B cell (primary cell): ENCODE measurements at regions not wholly inside any gene's neighbourhood (a gene's known extent, or its start where the extent isn't known, plus 50 kb on each side); places are given as distances from the start of the nearest gene placed in this dataset.

Experiments used
- EZH2 ChIP-seq: IDR thresholded peaks from 2 replicates; pipeline ENCODE4 v1.6.1; 2012; ENCODE audit warnings: borderline replicate concordance, low read depth, mild to moderate bottlenecking, moderate library complexity, low read length; ENCODE audit not compliant: insufficient read depth, poor library complexity, severe bottlenecking
- TF ChIP-seq, protein P1 (sequence below): fragments of 200-600 bp; IDR thresholded peaks from one replicate; pipeline ENCODE4 v1.8.0; 2022; ENCODE audit warnings: antibody characterized with exemption, mild to moderate bottlenecking

GRCh38 chr4:71259911-71260331 lies 78.9 kb upstream of the SLC4A4 start:
- TF ChIP-seq, protein P1, sequence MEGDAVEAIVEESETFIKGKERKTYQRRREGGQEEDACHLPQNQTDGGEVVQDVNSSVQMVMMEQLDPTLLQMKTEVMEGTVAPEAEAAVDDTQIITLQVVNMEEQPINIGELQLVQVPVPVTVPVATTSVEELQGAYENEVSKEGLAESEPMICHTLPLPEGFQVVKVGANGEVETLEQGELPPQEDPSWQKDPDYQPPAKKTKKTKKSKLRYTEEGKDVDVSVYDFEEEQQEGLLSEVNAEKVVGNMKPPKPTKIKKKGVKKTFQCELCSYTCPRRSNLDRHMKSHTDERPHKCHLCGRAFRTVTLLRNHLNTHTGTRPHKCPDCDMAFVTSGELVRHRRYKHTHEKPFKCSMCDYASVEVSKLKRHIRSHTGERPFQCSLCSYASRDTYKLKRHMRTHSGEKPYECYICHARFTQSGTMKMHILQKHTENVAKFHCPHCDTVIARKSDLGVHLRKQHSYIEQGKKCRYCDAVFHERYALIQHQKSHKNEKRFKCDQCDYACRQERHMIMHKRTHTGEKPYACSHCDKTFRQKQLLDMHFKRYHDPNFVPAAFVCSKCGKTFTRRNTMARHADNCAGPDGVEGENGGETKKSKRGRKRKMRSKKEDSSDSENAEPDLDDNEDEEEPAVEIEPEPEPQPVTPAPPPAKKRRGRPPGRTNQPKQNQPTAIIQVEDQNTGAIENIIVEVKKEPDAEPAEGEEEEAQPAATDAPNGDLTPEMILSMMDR, result no peak
- TF ChIP-seq EZH2, result no peak
